H9 (cell line): ENCODE measurements at regions not wholly inside any gene's neighbourhood (a gene's known extent, or its start where the extent isn't known, plus 50 kb on each side); places are given as distances from the start of the nearest gene placed in this dataset.

ENCODE experiments used
- DNase-seq: peaks from one replicate; pipeline ENCODE4 v3.0.0-alpha.2; 2017
- H2AFZ ChIP-seq: one replicate; pipeline ENCODE4 v1.6.1; 2013; ENCODE audit warnings: mild to moderate bottlenecking, low read length, control low read depth, moderate library complexity
- H2AK5ac ChIP-seq: 2 replicates; pipeline ENCODE4 v1.6.1; 2013; ENCODE audit warnings: low read length, control low read depth, mixed read lengths; ENCODE audit not compliant: insufficient read length
- H2BK120ac ChIP-seq: one replicate; pipeline ENCODE4 v1.6.1; 2013; ENCODE audit warnings: low read depth, mild to moderate bottlenecking, low read length, control low read depth, inconsistent platforms; ENCODE audit not compliant: poor library complexity, severe bottlenecking
- H2BK12ac ChIP-seq: 2 replicates; pipeline ENCODE4 v1.6.1; 2013; ENCODE audit warnings: low read length, control low read depth, mixed read lengths, low read depth; ENCODE audit not compliant: insufficient read length
- H2BK15ac ChIP-seq: 2 replicates; pipeline ENCODE4 v1.6.1; 2013; ENCODE audit warnings: low read depth, low read length, control low read depth
- H2BK20ac ChIP-seq: one replicate; pipeline ENCODE4 v1.6.1; 2013; ENCODE audit warnings: low read depth, mild to moderate bottlenecking, low read length, control low read depth, inconsistent platforms; ENCODE audit not compliant: poor library complexity, severe bottlenecking
- H2BK5ac ChIP-seq: 2 replicates; pipeline ENCODE4 v1.6.1; 2013; ENCODE audit warnings: low read length, control low read depth, mixed read lengths; ENCODE audit not compliant: insufficient read length
- H3K14ac ChIP-seq: 2 replicates; pipeline ENCODE4 v1.6.1; 2013; ENCODE audit warnings: low read length, control low read depth; ENCODE audit not compliant: insufficient read depth
- H3K18ac ChIP-seq: 2 replicates; pipeline ENCODE4 v1.6.1; 2013; ENCODE audit warnings: low read depth, mild to moderate bottlenecking, mixed read lengths, low read length, control low read depth; ENCODE audit not compliant: insufficient read length
- H3K23ac ChIP-seq: 2 replicates; pipeline ENCODE4 v1.6.1; 2013; ENCODE audit warnings: low read length, control low read depth, mixed read lengths, low read depth; ENCODE audit not compliant: insufficient read length
- H3K23me2 ChIP-seq: 2 replicates; pipeline ENCODE4 v1.6.1; 2013; ENCODE audit warnings: low read depth, mild to moderate bottlenecking, mixed read lengths, low read length, control low read depth; ENCODE audit not compliant: insufficient read length, poor library complexity, severe bottlenecking
- H3K27ac ChIP-seq: 2 replicates; pipeline ENCODE4 v1.5.1; 2013; ENCODE audit warnings: low read length, control low read depth, mixed read lengths, low read depth; ENCODE audit not compliant: insufficient read length
- H3K27me3 ChIP-seq: 2 replicates; pipeline ENCODE4 v1.6.1; 2013; ENCODE audit warnings: low read length, control low read depth, inconsistent platforms; ENCODE audit not compliant: insufficient read depth
- H3K4ac ChIP-seq: 2 replicates; pipeline ENCODE4 v1.6.1; 2013; ENCODE audit warnings: low read depth, mild to moderate bottlenecking, control low read depth, inconsistent platforms, low read length, moderate library complexity
- H3K4me1 ChIP-seq: 2 replicates; pipeline ENCODE4 v1.6.1; 2013; ENCODE audit warnings: low read length, control low read depth, inconsistent platforms; ENCODE audit not compliant: insufficient read depth
- H3K4me2 ChIP-seq: 2 replicates; pipeline ENCODE4 v1.6.1; 2013; ENCODE audit warnings: low read length, control low read depth, mixed read lengths; ENCODE audit not compliant: insufficient read length, insufficient read depth
- H3K56ac ChIP-seq: 2 replicates; pipeline ENCODE4 v1.6.1; 2013; ENCODE audit warnings: low read depth, mild to moderate bottlenecking, mixed read lengths, low read length, control low read depth; ENCODE audit not compliant: insufficient read length
- H3K79me1 ChIP-seq: 2 replicates; pipeline ENCODE4 v1.6.1; 2013; ENCODE audit warnings: low read depth, mild to moderate bottlenecking, moderate library complexity, low read length, control low read depth, inconsistent platforms; ENCODE audit not compliant: insufficient read depth, poor library complexity, severe bottlenecking
- H3K79me2 ChIP-seq: 2 replicates; pipeline ENCODE4 v1.6.1; 2013; ENCODE audit warnings: low read length, control low read depth, inconsistent platforms; ENCODE audit not compliant: insufficient read depth
- H3K9ac ChIP-seq: 2 replicates; pipeline ENCODE4 v1.6.1; 2013; ENCODE audit warnings: low read length, control low read depth, mixed read lengths; ENCODE audit not compliant: insufficient read length; ENCODE audit errors: extremely low read depth
- H3K9me3 ChIP-seq: one replicate; pipeline ENCODE4 v1.6.1; 2013; ENCODE audit warnings: low read depth, low read length, inconsistent platforms; ENCODE audit not compliant: control insufficient read depth
- H3T11ph ChIP-seq: one replicate; pipeline ENCODE4 v1.6.1; 2013; ENCODE audit warnings: mild to moderate bottlenecking, low read length, control low read depth, inconsistent platforms
- H4K20me1 ChIP-seq: one replicate; pipeline ENCODE4 v1.6.1; 2013; ENCODE audit not compliant: control insufficient read depth, insufficient read length, insufficient read depth
- H4K5ac ChIP-seq: 2 replicates; pipeline ENCODE4 v1.6.1; 2013; ENCODE audit warnings: low read depth, mild to moderate bottlenecking, mixed read lengths, low read length, control low read depth; ENCODE audit not compliant: insufficient read length
- H4K8ac ChIP-seq: replicated peaks from 2 replicates; pipeline ENCODE4 v1.6.1; 2013; ENCODE audit warnings: low read length, control low read depth, mixed read lengths, low read depth; ENCODE audit not compliant: insufficient read length
- H4K91ac ChIP-seq: 2 replicates; pipeline ENCODE4 v1.6.1; 2013; ENCODE audit warnings: low read depth, mild to moderate bottlenecking, moderate library complexity, mixed read lengths, low read length, control low read depth; ENCODE audit not compliant: insufficient read length
- H3K27ac Mint-ChIP-seq, 3 experiments: 2 replicates in 2 of 3; 3 replicates in 1 of 3; pipeline ENCODE4 v1.8.0; 2020 to 2021; ENCODE audit warnings: mixed read lengths in 3 of 3, mild to moderate bottlenecking in 1 of 3, moderate library complexity in 1 of 3
- H3K27me3 Mint-ChIP-seq: 2 replicates; pipeline ENCODE4 v1.8.0; 2021; ENCODE audit warnings: low read depth, mild to moderate bottlenecking, moderate library complexity, mixed read lengths
- H3K36me3 Mint-ChIP-seq, 3 experiments: 2 replicates in 2 of 3; 3 replicates in 1 of 3; pipeline ENCODE4 v1.8.0; 2020 to 2021; ENCODE audit warnings: low read depth in 3 of 3, mixed read lengths in 3 of 3; ENCODE audit not compliant: insufficient read depth in 1 of 3
- H3K4me1 Mint-ChIP-seq, 2 experiments: 2 replicates each; pipeline ENCODE4 v1.8.0; 2020; ENCODE audit warnings: mixed read lengths in 2 of 2
- H3K4me3 Mint-ChIP-seq, 2 experiments: 2 replicates in 1 of 2; 3 replicates in 1 of 2; pipeline ENCODE4 v1.8.0; 2020 to 2021; ENCODE audit warnings: mild to moderate bottlenecking in 2 of 2, mixed read lengths in 2 of 2, moderate library complexity in 1 of 2
- H3K9me3 Mint-ChIP-seq, 2 experiments: 2 replicates in 1 of 2; 3 replicates in 1 of 2; pipeline ENCODE4 v1.8.0; 2020; ENCODE audit warnings: mild to moderate bottlenecking in 2 of 2, mixed read lengths in 2 of 2, moderate library complexity in 1 of 2
- WGBS: extraction: QIAGEN DNeasy Blood & Tissue Kit; methylation state at CpG from one replicate; pipeline ENCODE4 v1.1.7; 2013; ENCODE audit warnings: missing lambda C conversion rate, low lambda C conversion rate, mixed read lengths; ENCODE audit not compliant: insufficient read length; ENCODE audit errors: extremely low coverage; 5-methylcytosine and 5-hydroxymethylcytosine counted together
- TF ChIP-seq, protein P1 (sequence below): fragments of 200-600 bp; sonication (generic); conservative IDR thresholded peaks from 3 replicates; pipeline ENCODE4 v1.8.0; 2021; ENCODE audit warnings: antibody characterized with exemption, mild to moderate bottlenecking

DNA sequence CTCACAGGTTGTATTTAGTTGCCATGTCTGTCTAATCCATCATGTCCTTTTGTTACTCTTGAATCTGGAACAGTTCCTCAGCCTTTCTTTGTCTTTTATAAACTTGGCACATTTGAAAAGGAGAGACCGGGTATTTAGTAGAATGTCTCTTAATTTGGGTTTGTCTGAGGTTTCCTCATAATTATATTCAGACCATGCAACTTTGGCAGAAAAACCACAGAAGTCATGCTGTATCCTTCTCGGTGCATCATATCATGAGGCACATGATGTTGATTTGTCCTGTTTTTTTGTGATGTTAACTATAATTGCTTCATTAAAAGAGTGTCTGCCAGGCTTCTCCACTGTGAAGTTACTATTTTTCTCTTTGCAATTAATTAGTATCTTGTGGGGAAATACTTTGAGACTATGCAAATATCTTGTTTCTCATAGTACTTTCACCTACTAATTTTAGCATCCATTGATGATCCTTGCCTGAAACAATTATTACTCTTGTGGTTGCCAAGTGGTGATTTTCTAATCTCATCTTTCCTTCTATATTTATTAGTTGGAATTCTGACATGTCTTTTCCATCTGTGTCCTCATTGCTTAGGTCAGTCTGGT lies 837.3 kb downstream of the DHX35 start:
- no peak overlapping the region for H3K27ac ChIP-seq
- H4K5ac ChIP-seq: no peak overlapping the region
- WGBS: no CpG with 5 or more reads among the region's 2 CpGs
- no peak overlapping the region for H2BK5ac ChIP-seq
- H3K18ac ChIP-seq: no peak overlapping the region
- H2BK120ac ChIP-seq: no peak overlapping the region
- Mint-ChIP-seq H3K4me3 (no peak overlapping the region), H3K27me3 (no peaks in the 10 kb centered on the region; the same call in 1 of the 2 replicates), H3K9me3 (peaks cover 4 to 9% of the 10 kb centered on the region in 2 experiments; a peak in 3 of 5 replicates), H3K4me1 (no peaks in the 10 kb centered on the region), H3K36me3 (peaks cover 0 to 8% (median 0%) of the 10 kb centered on the region in 3 experiments; a peak in 1 of 7 replicates), H3K27ac (no peak overlapping the region)
- no peaks in the 10 kb centered on the region for H4K20me1 ChIP-seq
- H3K9me3 ChIP-seq: no peaks in the 10 kb centered on the region
- H3T11ph ChIP-seq: no peak overlapping the region
- H3K4me2 ChIP-seq: no peak overlapping the region
- no peaks in the 10 kb centered on the region for H3K79me1 ChIP-seq
- H3K4ac ChIP-seq: no peak overlapping the region
- no peak overlapping the region for H4K91ac ChIP-seq
- H2AK5ac ChIP-seq: no peak overlapping the region
- H2BK12ac ChIP-seq: no peak overlapping the region
- no peak overlapping the region for H2AFZ ChIP-seq
- H3K79me2 ChIP-seq: no peaks in the 10 kb centered on the region
- H3K56ac ChIP-seq: no peak overlapping the region
- H3K14ac ChIP-seq: no peak overlapping the region
- no peaks in the 10 kb centered on the region for H3K23me2 ChIP-seq
- H2BK20ac ChIP-seq: no peak overlapping the region
- H3K9ac ChIP-seq: no peak overlapping the region
- no peaks in the 10 kb centered on the region for H3K27me3 ChIP-seq
- H3K23ac ChIP-seq: no peak overlapping the region
- H4K8ac ChIP-seq: no peak overlapping the region
- TF ChIP-seq, protein P1, sequence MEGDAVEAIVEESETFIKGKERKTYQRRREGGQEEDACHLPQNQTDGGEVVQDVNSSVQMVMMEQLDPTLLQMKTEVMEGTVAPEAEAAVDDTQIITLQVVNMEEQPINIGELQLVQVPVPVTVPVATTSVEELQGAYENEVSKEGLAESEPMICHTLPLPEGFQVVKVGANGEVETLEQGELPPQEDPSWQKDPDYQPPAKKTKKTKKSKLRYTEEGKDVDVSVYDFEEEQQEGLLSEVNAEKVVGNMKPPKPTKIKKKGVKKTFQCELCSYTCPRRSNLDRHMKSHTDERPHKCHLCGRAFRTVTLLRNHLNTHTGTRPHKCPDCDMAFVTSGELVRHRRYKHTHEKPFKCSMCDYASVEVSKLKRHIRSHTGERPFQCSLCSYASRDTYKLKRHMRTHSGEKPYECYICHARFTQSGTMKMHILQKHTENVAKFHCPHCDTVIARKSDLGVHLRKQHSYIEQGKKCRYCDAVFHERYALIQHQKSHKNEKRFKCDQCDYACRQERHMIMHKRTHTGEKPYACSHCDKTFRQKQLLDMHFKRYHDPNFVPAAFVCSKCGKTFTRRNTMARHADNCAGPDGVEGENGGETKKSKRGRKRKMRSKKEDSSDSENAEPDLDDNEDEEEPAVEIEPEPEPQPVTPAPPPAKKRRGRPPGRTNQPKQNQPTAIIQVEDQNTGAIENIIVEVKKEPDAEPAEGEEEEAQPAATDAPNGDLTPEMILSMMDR: no peak
- no peak for DNase-seq
- no peaks in the 10 kb centered on the region for H3K4me1 ChIP-seq
- H2BK15ac ChIP-seq: no peak overlapping the region
